B cell (primary cell): ENCODE measurements at regions not wholly inside any gene's neighbourhood (a gene's known extent, or its start where the extent isn't known, plus 50 kb on each side); places are given as distances from the start of the nearest gene placed in this dataset.
"Not testable (repeated sequence)": the region's sequence is repeated elsewhere in the genome, so short reads cannot be mapped to it uniquely, and the experiment has no call there.

Source experiments
- CTCF ChIP-seq: fragments of 200-600 bp; IDR thresholded peaks from one replicate; pipeline ENCODE4 v1.8.0; 2022; ENCODE audit warnings: antibody characterized with exemption, mild to moderate bottlenecking
- EZH2 ChIP-seq: IDR thresholded peaks from 2 replicates; pipeline ENCODE4 v1.6.1; 2012; ENCODE audit warnings: borderline replicate concordance, low read depth, mild to moderate bottlenecking, moderate library complexity, low read length; ENCODE audit not compliant: insufficient read depth, poor library complexity, severe bottlenecking

- not testable (repeated sequence) for TF ChIP-seq CTCF, EZH2
Observed at GRCh38 chr12:9293391-9293790, 85.2 kb upstream of the PZP start.
